Natural killer cell treated with Interleukin-12 subunit alpha and Interleukin-12 subunit beta and Interleukin-15 and Interleukin-18, amount 100 ng/mL, for 72 hours (primary cell): ENCODE measurements at regions not wholly inside any gene's neighbourhood (a gene's known extent, or its start where the extent isn't known, plus 50 kb on each side); places are given as distances from the start of the nearest gene placed in this dataset.
"Not testable (repeated sequence)": the region's sequence is repeated elsewhere in the genome, so short reads cannot be mapped to it uniquely, and the experiment has no call there.

ENCODE experiments used
- ATAC-seq, 2 donors: fragments of 150-1000 bp; cut with Tn5 transposase in 1 of 2; sonication (Bioruptor Pico), chemical (Tn5 transposase) in 1 of 2; 2 replicates each; pipeline ENCODE4 v1.10.0; 2021
- DNase-seq: peaks from one replicate; pipeline ENCODE4 v3.0.0; 2022; ENCODE audit warnings: low spot score
- H3K27ac Mint-ChIP-seq, 2 donors: 1 replicate in 1 of 2; 2 replicates in 1 of 2; pipeline ENCODE4 v1.8.0; 2022; ENCODE audit warnings: mixed read lengths in 2 of 2, mild to moderate bottlenecking in 1 of 2, moderate library complexity in 1 of 2
- H3K27me3 Mint-ChIP-seq, 2 donors: 1 replicate in 1 of 2; 2 replicates in 1 of 2; pipeline ENCODE4 v1.8.0; 2022; ENCODE audit warnings: mixed read lengths in 2 of 2
- H3K36me3 Mint-ChIP-seq: one replicate; pipeline ENCODE4 v1.8.0; 2022; ENCODE audit warnings: mixed read lengths
- H3K4me1 Mint-ChIP-seq, 2 donors: 1 replicate in 1 of 2; 2 replicates in 1 of 2; pipeline ENCODE4 v1.8.0; 2022; ENCODE audit warnings: low read depth in 2 of 2, mixed read lengths in 2 of 2, mild to moderate bottlenecking in 1 of 2
- H3K4me3 Mint-ChIP-seq: one replicate; pipeline ENCODE4 v1.8.0; 2022; ENCODE audit warnings: mixed read lengths
- H3K9me3 Mint-ChIP-seq: 2 replicates; pipeline ENCODE4 v1.8.0; 2022; ENCODE audit warnings: mixed read lengths

- no peak for ATAC-seq
- Mint-ChIP-seq H3K27me3 (no peaks in the 10 kb centered on the region), H3K27ac (no peak overlapping the region), H3K36me3 (peaks cover 18% of the 10 kb centered on the region), H3K4me1 (peaks cover 21 to 34% of the 10 kb centered on the region in 2 donors), H3K4me3 (no peak overlapping the region), H3K9me3 (peaks cover 4% of the 10 kb centered on the region)
- no peak for DNase-seq
Observed at GRCh38 chr2:144625226-144625625, 105.3 kb upstream of the ZEB2 start.

DNA sequence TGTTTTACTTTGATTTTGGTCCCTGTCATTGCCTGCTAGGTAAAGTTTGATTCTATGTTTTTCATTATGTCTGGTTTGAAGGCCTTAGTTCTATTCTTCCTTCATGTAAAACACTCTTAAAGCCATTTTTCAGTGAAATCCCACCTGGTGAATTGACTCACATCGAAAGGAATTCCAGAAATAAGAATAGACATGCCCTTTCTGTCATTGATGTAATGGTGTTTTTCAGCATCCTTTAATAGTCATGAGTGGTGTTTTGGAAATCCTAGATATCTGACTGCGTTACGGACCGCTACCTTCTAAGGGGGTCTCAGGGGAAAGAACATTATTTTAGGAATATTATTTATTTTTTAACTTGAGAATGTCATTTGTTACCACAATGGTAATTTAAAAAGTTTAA lies 104.5 kb upstream of the ZEB2 start:
- no peak for ATAC-seq
- H3K9me3 Mint-ChIP-seq = peaks cover 4% of the 10 kb centered on the region
- H3K27ac Mint-ChIP-seq = no peak overlapping the region
- DNase-seq = no peak
- no peaks in the 10 kb centered on the region for H3K27me3 Mint-ChIP-seq
- peaks cover 18 to 39% of the 10 kb centered on the region in 2 donors for H3K4me1 Mint-ChIP-seq
- peaks cover 18% of the 10 kb centered on the region for H3K36me3 Mint-ChIP-seq
- no peak overlapping the region for H3K4me3 Mint-ChIP-seq

GRCh38 chr2:144622373-144622772 lies 102.5 kb upstream of the ZEB2 start:
- not testable (repeated sequence) for H3K27ac Mint-ChIP-seq, H3K9me3 Mint-ChIP-seq, H3K4me3 Mint-ChIP-seq, H3K27me3 Mint-ChIP-seq, DNase-seq, ATAC-seq
- Mint-ChIP-seq H3K4me1 (peaks cover 15 to 48% of the 10 kb centered on the region in 2 donors), H3K36me3 (peaks cover 18% of the 10 kb centered on the region)

DNA sequence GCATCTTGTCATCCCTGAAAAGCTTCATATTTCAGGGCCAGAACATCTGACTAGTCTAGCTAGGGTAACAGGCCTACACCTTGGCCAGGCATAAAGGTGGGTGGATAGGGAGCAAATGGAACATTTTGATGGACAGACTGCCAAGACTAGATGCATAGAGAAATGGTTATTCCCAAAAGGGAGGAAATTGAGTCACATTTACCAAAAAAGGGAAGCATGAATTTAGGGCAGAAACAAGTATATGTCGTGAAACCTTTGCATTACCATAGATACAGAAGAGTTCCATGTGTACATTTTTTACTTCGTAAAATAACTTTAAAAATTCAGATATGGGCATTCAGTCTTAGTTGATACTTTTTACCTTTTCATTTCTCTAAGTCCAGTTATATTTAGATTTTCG lies 101.3 kb upstream of the ZEB2 start:
- peaks cover 18% of the 10 kb centered on the region for H3K36me3 Mint-ChIP-seq
- H3K4me3 Mint-ChIP-seq = no peak overlapping the region
- H3K9me3 Mint-ChIP-seq = peaks cover 4% of the 10 kb centered on the region
- H3K4me1 Mint-ChIP-seq = peaks cover 12 to 48% of the 10 kb centered on the region in 2 donors
- ATAC-seq = no peak
- H3K27me3 Mint-ChIP-seq = no peaks in the 10 kb centered on the region
- H3K27ac Mint-ChIP-seq = no peak overlapping the region
- no peak for DNase-seq

- Mint-ChIP-seq H3K9me3 (peaks cover 4% of the 10 kb centered on the region), H3K36me3 (peaks cover 23% of the 10 kb centered on the region), H3K27ac (peak overlapping the region in 1 of 2 donors; percentile 9), H3K4me3 (peak overlapping the region; percentile 45), H3K4me1 (peaks cover 8 to 43% of the 10 kb centered on the region in 2 donors), H3K27me3 (no peaks in the 10 kb centered on the region)
- no peak for DNase-seq
- ATAC-seq = peak in 1 of 2 donors; percentile 84
Observed at GRCh38 chr2:144619760-144620159, 99.8 kb upstream of the ZEB2 start.

DNA sequence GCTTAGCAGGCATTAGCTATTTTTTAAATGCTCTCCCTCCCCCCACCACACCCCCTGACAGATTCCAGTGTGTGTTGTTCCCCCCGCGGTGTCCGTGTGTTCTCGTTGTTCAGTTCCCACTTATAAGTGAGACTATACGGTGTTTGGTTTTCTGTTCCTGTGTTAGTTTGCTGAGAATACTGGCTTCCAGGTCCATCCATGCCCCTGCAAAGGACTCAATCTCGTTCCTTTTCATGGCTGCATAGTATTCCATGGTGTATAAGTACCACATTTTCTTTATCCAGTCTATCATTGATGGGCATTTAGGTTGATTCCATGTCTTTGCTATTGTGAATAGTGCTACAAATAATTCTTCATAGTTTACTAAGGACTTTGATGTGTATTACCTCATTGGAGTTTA lies 97.3 kb upstream of the ZEB2 start:
- not testable (repeated sequence) for H3K36me3 Mint-ChIP-seq, H3K4me3 Mint-ChIP-seq, DNase-seq, ATAC-seq, H3K27me3 Mint-ChIP-seq, H3K9me3 Mint-ChIP-seq, H3K27ac Mint-ChIP-seq
- H3K4me1 Mint-ChIP-seq = peaks cover 7 to 30% of the 10 kb centered on the region in 2 donors

DNA sequence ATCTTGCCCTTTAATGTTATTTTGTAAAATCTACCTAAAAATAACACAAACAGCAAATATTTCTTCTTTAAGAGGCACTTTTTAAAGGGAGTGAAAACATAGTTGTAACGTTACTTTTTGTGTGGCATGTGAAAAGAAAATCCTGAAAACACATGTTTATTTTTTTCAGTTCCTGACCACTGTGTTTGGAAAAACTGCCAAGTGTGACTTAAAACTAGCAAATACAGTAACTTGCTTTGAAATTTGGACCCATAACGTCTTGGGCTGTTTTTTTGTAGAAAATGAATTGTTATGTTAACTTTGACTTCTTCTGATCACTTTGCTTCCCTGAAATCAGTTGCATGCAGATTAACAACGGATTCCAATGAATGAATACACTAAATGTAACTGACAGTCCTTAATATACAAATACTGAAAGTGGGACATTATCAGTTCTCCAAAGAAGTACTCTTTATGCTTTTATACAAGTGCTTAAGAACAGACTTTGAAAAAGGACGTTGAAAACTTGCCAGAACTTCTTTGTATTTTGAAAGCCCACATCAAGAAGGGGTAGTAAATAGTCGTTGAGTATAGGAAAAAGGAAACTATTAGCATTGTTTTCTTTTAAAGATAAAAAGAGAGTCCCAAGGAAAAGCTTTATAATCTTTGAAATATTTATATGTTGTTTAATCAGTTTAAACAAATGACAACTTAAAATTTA lies 96.1 kb upstream of the ZEB2 start:
- DNase-seq (no peak), ATAC-seq (no peak)
- Mint-ChIP-seq H3K4me3 (no peak overlapping the region), H3K36me3 (peaks cover 5% of the 10 kb centered on the region), H3K9me3 (peaks cover 4% of the 10 kb centered on the region), H3K4me1 (peaks cover 4 to 23% of the 10 kb centered on the region in 2 donors), H3K27ac (no peak overlapping the region), H3K27me3 (no peaks in the 10 kb centered on the region)

- Mint-ChIP-seq H3K27me3 (no peaks in the 10 kb centered on the region), H3K36me3 (no peaks in the 10 kb centered on the region), H3K27ac (peak overlapping the region; percentile 27 to 36), H3K4me3 (peak overlapping the region; percentile 13), H3K9me3 (no peaks in the 10 kb centered on the region), H3K4me1 (peaks cover 19 to 22% of the 10 kb centered on the region in 2 donors)
- DNase-seq (no peak), ATAC-seq (no peak)
Observed at GRCh38 chr2:144607891-144608521, 88.1 kb upstream of the ZEB2 start.

GRCh38 chr2:144607099-144607498 lies 87.2 kb upstream of the ZEB2 start:
- DNase-seq (no peak), ATAC-seq (no peak)
- H3K27ac Mint-ChIP-seq = peak overlapping the region; percentile 27 to 36
- no peaks in the 10 kb centered on the region for H3K36me3 Mint-ChIP-seq
- peaks cover 19 to 22% of the 10 kb centered on the region in 2 donors for H3K4me1 Mint-ChIP-seq
- no peaks in the 10 kb centered on the region for H3K9me3 Mint-ChIP-seq
- no peaks in the 10 kb centered on the region for H3K27me3 Mint-ChIP-seq
- no peak overlapping the region for H3K4me3 Mint-ChIP-seq

DNA sequence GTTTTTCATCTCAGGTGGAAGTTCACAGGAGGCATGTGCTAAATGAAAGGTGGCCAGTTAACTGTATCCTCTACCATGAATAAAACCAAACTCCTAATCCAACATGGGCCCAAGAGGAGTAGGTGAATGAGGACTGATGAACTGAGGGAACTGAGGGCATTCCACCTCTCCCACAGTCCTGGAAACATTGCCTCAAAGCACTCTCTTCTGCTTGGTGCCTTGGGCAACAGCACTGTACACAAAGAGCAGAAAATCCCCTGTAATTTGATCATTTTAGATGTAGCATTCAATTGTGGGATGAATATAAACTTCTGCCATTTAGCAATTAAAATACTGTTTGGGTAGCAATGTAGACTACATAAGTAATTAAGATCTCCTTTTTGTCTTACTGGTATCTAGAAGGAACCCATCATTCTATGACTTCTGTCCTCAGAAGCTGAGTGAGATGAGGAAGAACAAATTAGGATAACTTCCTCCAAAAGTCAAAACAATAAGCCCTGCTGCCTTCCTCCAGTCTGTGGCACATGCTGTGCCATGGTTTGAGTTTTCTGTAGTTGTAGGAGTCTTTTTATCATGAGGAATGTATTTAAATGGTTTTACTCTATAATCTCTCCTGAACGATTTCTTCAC lies 86.7 kb upstream of the ZEB2 start:
- ATAC-seq (no peak), DNase-seq (no peak)
- Mint-ChIP-seq H3K36me3 (no peaks in the 10 kb centered on the region), H3K27me3 (no peaks in the 10 kb centered on the region), H3K4me3 (no peak overlapping the region), H3K4me1 (peaks cover 19 to 22% of the 10 kb centered on the region in 2 donors), H3K9me3 (no peaks in the 10 kb centered on the region), H3K27ac (peak overlapping the region in 1 of 2 donors; percentile 36)

GRCh38 chr2:144605231-144605840 lies 85.4 kb upstream of the ZEB2 start:
- H3K36me3 Mint-ChIP-seq = no peaks in the 10 kb centered on the region
- no peak overlapping the region for H3K4me3 Mint-ChIP-seq
- H3K4me1 Mint-ChIP-seq = peaks cover 24 to 29% of the 10 kb centered on the region in 2 donors
- ATAC-seq (no peak), DNase-seq (no peak)
- H3K9me3 Mint-ChIP-seq = no peaks in the 10 kb centered on the region
- no peak overlapping the region for H3K27ac Mint-ChIP-seq
- no peaks in the 10 kb centered on the region for H3K27me3 Mint-ChIP-seq

DNA sequence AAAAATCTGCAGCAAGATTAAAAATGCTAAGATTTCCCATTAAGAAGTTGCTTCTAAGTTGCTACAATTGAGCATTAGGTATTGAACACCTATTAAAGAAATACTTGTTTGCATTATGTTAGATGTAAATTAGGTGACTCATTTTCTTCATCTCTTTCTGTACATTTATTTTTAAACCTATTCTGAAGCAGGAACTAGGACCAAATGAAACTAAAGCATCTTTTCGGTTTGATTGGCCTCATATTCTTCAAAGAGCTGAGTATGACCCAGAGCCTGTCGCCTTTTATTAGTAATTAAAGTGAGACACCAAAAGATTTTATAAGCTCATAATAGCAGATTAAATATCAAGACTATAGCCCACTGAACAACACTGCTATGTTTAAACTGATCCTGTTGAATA lies 83.4 kb upstream of the ZEB2 start:
- Mint-ChIP-seq H3K4me1 (peaks cover 40 to 47% of the 10 kb centered on the region in 2 donors), H3K36me3 (no peaks in the 10 kb centered on the region), H3K9me3 (peaks cover 3% of the 10 kb centered on the region), H3K27me3 (no peaks in the 10 kb centered on the region), H3K27ac (no peak overlapping the region), H3K4me3 (peak overlapping the region; percentile 6)
- DNase-seq = no peak
- ATAC-seq = no peak

- no peaks in the 10 kb centered on the region for H3K27me3 Mint-ChIP-seq
- ATAC-seq (no peak), DNase-seq (no peak)
- peaks cover 3% of the 10 kb centered on the region for H3K9me3 Mint-ChIP-seq
- no peaks in the 10 kb centered on the region for H3K36me3 Mint-ChIP-seq
- H3K27ac Mint-ChIP-seq = peak overlapping the region; percentile 71 to 80
- peak overlapping the region; percentile 77 for H3K4me3 Mint-ChIP-seq
- peaks cover 41 to 64% of the 10 kb centered on the region in 2 donors for H3K4me1 Mint-ChIP-seq
Observed at GRCh38 chr2:144598906-144599305, 79.0 kb upstream of the ZEB2 start.
